Right atrium auricular region (tissue), 2 donors: ENCODE measurements at regions not wholly inside any gene's neighbourhood (a gene's known extent, or its start where the extent isn't known, plus 50 kb on each side); places are given as distances from the start of the nearest gene placed in this dataset.

ENCODE experiments used
- DNase-seq: peaks from one replicate; pipeline ENCODE4 v3.0.0-alpha.2; 2019; ENCODE audit warnings: low spot score
- H3K27ac ChIP-seq, 2 donors: fragments of 200-600 bp; sonication (generic); 1 replicate in 1 of 2; 2 replicates in 1 of 2; pipeline ENCODE4 v1.5.1; 2016 to 2019
- H3K27me3 ChIP-seq, 2 donors: fragments of 200-600 bp; sonication (generic); one replicate each; pipeline versions ENCODE4 v1.5.1 to v1.6.0; 2017 to 2019
- H3K36me3 ChIP-seq: fragments of 200-600 bp; sonication (generic); one replicate; pipeline ENCODE4 v1.5.1; 2016
- H3K4me1 ChIP-seq, 2 donors: fragments of 200-600 bp; sonication (generic); one replicate each; pipeline versions ENCODE4 v1.5.1 to v1.6.0; 2017 to 2019
- H3K4me3 ChIP-seq, 2 donors: fragments of 200-600 bp; sonication (generic); 1 replicate in 1 of 2; 2 replicates in 1 of 2; pipeline ENCODE4 v1.5.1; 2017 to 2019; ENCODE audit warnings: mild to moderate bottlenecking in 1 of 2, moderate library complexity in 1 of 2
- H3K9me3 ChIP-seq, 2 donors: fragments of 200-600 bp; sonication (generic); one replicate each; pipeline ENCODE4 v1.5.1; 2019
- CTCF ChIP-seq, 2 donors: fragments of 200-600 bp; sonication (generic); IDR thresholded peaks; one replicate each; pipeline ENCODE4 v1.5.1; 2019; ENCODE audit warnings: antibody characterized with exemption in 2 of 2

DNA sequence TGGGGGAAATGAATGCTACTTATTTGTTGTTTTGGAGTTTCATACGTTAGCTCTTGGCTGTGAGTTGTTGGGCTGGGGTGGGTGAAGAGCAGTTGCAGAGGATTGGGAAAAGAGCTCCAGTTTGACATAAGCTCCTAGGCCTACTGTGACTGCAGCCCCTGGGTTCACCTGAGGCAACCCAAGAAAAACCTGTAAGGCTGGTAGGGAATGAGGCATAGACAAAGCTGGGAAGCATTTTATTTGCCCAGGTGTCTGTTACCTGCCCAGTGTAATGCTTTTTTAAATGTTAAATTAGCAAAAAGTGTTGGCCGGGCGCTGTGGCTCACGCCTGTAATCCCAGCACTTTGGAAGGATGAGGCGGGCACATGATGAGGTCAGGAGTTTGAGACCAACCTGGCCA lies 160.0 kb downstream of the FHIP1A start:
- no peaks in the 10 kb centered on the region for H3K4me1 ChIP-seq
- TF ChIP-seq CTCF (IDR thresholded peaks at IDR 0.05): no peak
- H3K27ac ChIP-seq: no peak overlapping the region
- H3K4me3 ChIP-seq: no peak overlapping the region
- H3K27me3 ChIP-seq: no peaks in the 10 kb centered on the region
- no peak for DNase-seq
- no peaks in the 10 kb centered on the region for H3K9me3 ChIP-seq
- no peaks in the 10 kb centered on the region for H3K36me3 ChIP-seq

- TF ChIP-seq CTCF (IDR thresholded peaks at IDR 0.05): no peak
- no peaks in the 10 kb centered on the region for H3K9me3 ChIP-seq
- DNase-seq: no peak
- no peak overlapping the region for H3K27ac ChIP-seq
- no peaks in the 10 kb centered on the region for H3K27me3 ChIP-seq
- no peaks in the 10 kb centered on the region for H3K36me3 ChIP-seq
- H3K4me1 ChIP-seq: no peaks in the 10 kb centered on the region
- H3K4me3 ChIP-seq: no peak overlapping the region
Measured at GRCh38 chr4:151569650-151570049, 160.7 kb downstream of the FHIP1A start.

DNA sequence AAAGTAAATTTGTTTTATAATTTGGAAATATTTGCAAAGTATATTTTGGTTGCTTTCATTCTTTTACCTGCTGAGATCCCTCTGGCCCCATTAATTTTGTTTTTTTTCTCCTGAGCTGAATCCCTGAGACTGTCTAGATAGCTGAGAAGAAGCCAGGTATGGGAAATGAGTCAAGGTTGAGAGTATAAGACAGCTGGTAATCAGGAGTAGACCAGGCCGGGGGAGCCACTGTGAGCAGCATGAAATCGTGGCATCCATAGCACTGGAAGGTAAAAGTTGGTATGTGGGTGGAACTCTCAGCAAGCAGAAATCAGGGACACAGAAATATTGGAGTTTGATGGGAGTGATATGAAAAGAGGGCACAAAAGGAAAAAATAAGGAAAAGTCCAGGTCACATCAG lies 164.5 kb downstream of the FHIP1A start:
- no peaks in the 10 kb centered on the region for H3K4me1 ChIP-seq
- no peak for TF ChIP-seq CTCF (IDR thresholded peaks at IDR 0.05)
- H3K4me3 ChIP-seq: no peak overlapping the region
- H3K27me3 ChIP-seq: no peaks in the 10 kb centered on the region
- H3K27ac ChIP-seq: no peak overlapping the region
- no peaks in the 10 kb centered on the region for H3K9me3 ChIP-seq
- H3K36me3 ChIP-seq: no peaks in the 10 kb centered on the region
- no peak for DNase-seq

- DNase-seq: no peak
- Histone ChIP-seq H3K4me1 (no peaks in the 10 kb centered on the region), H3K4me3 (no peak overlapping the region), H3K36me3 (no peaks in the 10 kb centered on the region), H3K27me3 (no peaks in the 10 kb centered on the region), H3K9me3 (no peaks in the 10 kb centered on the region), H3K27ac (no peak overlapping the region)
- no peak for TF ChIP-seq CTCF (IDR thresholded peaks at IDR 0.05)
Measured at GRCh38 chr4:151573945-151574344, 165.0 kb downstream of the FHIP1A start.

DNA sequence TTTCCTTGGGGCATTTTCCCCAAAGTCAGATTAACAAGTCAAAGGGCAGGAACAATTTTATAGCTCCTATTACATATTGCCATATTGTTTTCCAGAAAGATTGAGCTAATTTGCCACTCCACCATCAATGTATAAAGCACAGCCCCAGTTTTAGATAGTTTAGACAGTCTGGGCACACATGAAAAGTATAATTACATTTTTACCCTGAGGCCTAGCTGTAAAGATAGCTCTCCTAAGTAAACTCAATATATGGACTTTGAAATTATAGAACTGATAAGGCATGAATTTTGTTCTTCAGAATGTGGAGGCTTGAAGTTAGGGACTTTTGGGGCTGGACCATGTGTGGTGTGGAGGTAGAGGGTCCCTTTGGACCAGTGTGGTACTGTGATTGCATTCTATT lies 166.0 kb downstream of the FHIP1A start:
- H3K27me3 ChIP-seq: no peaks in the 10 kb centered on the region
- H3K4me3 ChIP-seq: no peak overlapping the region
- DNase-seq: no peak
- H3K27ac ChIP-seq: no peak overlapping the region
- no peaks in the 10 kb centered on the region for H3K9me3 ChIP-seq
- H3K4me1 ChIP-seq: no peaks in the 10 kb centered on the region
- H3K36me3 ChIP-seq: no peaks in the 10 kb centered on the region
- TF ChIP-seq CTCF (IDR thresholded peaks at IDR 0.05): no peak

DNA sequence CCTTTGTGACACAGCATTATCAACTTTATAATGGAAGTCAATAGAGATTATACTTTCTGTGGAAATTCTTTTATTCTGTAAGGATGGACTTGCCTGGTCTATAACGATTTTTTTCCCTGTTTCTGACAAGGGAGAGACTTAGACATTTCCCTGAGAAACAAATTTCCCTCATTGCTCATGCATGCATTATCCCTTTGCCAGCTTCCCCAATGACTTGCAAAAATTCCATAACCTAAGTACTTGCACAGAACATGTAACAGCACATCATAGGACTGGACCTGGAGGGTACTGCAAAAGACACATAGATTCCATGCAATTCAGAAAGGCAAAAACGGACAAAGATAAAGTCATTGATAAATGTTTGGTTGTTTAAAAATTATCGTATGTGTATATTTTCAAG lies 166.7 kb downstream of the FHIP1A start:
- H3K27me3 ChIP-seq: no peaks in the 10 kb centered on the region
- TF ChIP-seq CTCF (IDR thresholded peaks at IDR 0.05): no peak
- DNase-seq: no peak
- H3K36me3 ChIP-seq: no peaks in the 10 kb centered on the region
- no peak overlapping the region for H3K27ac ChIP-seq
- H3K9me3 ChIP-seq: no peaks in the 10 kb centered on the region
- no peaks in the 10 kb centered on the region for H3K4me1 ChIP-seq
- no peak overlapping the region for H3K4me3 ChIP-seq
